Activated T-helper 1 cell treated with anti-CD3 and anti-CD28 coated beads, Interleukin-12 subunit alpha, Interleukin-12 subunit beta, Interleukin-2, Interleukin-4 antibody, amounts not matched to agents 30 ng/mL and 10 ng/mL and 1 ng/mL, durations not matched to agents 14 hours and 24 hours and 36 hours (primary cell): ENCODE measurements at regions not wholly inside any gene's neighbourhood (a gene's known extent, or its start where the extent isn't known, plus 50 kb on each side); places are given as distances from the start of the nearest gene placed in this dataset.
A peak's percentile ranks its signal among the peaks of the same experiment; 100 is the strongest.

Experiments used
- DNase-seq: peaks from one replicate; pipeline ENCODE4 v3.0.0; 2021; ENCODE audit warnings: low spot score
- H3K27ac Mint-ChIP-seq: one replicate; pipeline ENCODE4 v1.8.0; 2021; ENCODE audit warnings: mild to moderate bottlenecking, mixed read lengths
- H3K27me3 Mint-ChIP-seq: one replicate; pipeline ENCODE4 v1.8.0; 2022; ENCODE audit warnings: mild to moderate bottlenecking, moderate library complexity, mixed read lengths; ENCODE audit not compliant: insufficient read depth
- H3K36me3 Mint-ChIP-seq: one replicate; pipeline ENCODE4 v1.8.0; 2021; ENCODE audit warnings: low read depth, mixed read lengths
- H3K4me1 Mint-ChIP-seq: one replicate; pipeline ENCODE4 v1.8.0; 2021; ENCODE audit warnings: low read depth, mixed read lengths
- H3K4me3 Mint-ChIP-seq: one replicate; pipeline ENCODE4 v1.8.0; 2021; ENCODE audit warnings: mild to moderate bottlenecking, moderate library complexity, mixed read lengths
- H3K9me3 Mint-ChIP-seq: one replicate; pipeline ENCODE4 v1.8.0; 2021; ENCODE audit warnings: mixed read lengths
- intact Hi-C: fragments of 100-400 bp; cut with micrococcal nuclease; formaldehyde crosslinking; loops from one replicate; pipeline ENCODE4 v1.15.1; 2024

DNA sequence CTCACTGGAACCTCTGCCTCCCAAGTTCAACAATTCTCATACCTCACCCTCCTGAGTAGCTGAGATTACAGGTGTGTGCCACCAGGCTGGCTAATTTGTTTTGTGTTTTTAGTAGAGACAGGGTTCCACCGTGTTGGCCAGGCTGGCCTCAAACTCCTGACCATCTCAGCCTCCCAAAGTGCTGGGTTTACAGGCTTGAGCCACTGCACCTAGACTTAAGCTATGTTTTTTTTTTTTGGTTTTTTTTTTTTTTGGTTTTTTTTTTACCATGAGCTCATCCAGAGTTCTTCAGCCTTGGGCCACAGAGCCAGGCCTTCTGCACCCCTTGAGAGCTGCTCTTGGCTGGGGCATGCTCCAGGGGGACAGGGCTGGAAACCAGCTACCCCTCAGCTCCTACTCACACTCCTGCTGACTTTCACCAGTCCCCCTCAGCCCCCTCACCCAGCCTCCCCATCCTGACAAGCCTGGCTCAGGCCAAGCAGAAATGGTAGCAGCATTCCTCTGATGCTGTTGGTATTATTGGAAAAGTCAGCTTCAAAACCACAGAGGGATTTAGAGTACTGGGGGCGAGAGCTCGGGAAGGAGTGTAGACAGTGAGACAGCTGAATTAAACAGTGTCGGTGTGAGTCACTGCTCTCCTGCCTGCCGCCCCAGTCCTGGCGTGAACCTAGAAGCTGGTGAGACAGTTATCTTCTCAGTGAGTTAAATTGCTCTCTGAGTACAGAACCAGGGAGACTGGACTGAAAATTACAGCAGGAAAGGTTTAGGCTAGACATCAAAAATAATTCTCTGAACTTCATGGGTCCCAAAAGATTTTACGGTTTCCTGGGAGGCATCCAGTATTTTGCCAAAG is 63.7 kb downstream of the NAV1 start:
- no peaks in the 10 kb centered on the region for H3K27me3 Mint-ChIP-seq
- no peaks in the 10 kb centered on the region for H3K9me3 Mint-ChIP-seq
- no peak for DNase-seq
- no peaks in the 10 kb centered on the region for H3K36me3 Mint-ChIP-seq
- H3K4me1 Mint-ChIP-seq: no peaks in the 10 kb centered on the region
- no peak overlapping the region for H3K4me3 Mint-ChIP-seq
- intact Hi-C loops: no loop called here
- no peak overlapping the region for H3K27ac Mint-ChIP-seq

DNA sequence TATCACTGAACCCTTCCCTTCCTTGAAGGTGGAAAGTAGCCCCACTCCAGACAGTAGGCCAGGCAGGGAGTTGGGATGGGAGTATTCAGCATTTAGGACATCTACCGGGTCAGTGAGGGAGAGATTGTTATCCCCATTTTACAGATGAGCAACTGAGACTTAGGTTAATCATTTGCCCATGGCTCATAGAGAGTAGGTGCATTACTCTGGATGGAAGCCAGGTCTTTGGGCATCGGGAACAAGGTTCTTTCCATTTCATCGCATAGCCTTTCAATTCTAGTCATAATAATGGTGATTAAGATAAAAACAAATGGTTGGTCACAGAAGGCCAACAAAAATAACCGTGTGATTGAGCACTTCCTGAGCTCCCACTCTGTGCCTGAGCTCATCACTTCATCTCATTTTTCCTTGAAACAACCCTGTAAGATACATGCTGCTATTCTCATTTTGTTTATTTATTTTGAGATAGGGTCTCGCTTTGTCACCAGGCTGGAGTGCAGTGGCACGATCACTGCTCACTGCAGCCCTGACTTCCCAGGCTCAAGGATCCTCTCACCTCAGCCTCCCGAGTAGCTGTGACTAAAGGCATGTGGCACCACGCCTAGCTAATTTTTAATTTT is 64.8 kb downstream of the NAV1 start:
- Mint-ChIP-seq H3K4me1 (no peaks in the 10 kb centered on the region), H3K36me3 (no peaks in the 10 kb centered on the region), H3K27me3 (no peaks in the 10 kb centered on the region), H3K27ac (no peak overlapping the region), H3K9me3 (no peaks in the 10 kb centered on the region), H3K4me3 (no peak overlapping the region)
- DNase-seq: no peak
- intact Hi-C loops: no loop called here

DNA sequence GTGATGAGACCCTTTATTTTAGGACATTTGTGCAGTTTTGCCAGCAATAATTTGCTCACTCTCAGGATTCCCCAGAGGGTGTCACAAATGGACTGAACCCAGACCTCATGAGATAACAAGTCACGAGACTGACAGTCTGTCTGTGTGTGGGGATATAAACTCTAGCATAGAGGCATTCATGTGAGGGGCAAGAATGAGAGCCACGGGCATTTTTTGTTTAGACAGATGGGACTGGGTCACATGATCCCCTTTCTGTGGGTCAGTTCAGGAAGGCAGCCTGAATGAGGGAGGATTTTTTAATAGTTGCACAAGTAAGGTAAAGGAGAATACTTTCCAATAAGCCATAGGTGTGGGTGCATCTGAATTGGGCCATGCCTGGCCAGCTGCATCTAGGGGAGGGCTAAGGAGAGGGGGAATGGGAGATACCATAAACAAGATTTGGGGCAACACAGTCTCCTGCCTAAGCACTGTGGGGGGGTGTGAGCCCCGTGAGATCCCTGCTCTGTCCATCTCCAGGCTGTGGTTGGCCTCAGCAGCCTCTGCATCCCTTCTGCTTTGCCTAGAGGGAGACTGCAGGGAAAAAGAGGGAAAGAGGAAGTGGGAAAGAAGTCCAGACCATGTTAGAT is 66.6 kb downstream of the NAV1 start:
- H3K4me1 Mint-ChIP-seq: no peaks in the 10 kb centered on the region
- H3K9me3 Mint-ChIP-seq: no peaks in the 10 kb centered on the region
- H3K36me3 Mint-ChIP-seq: no peaks in the 10 kb centered on the region
- no peak overlapping the region for H3K4me3 Mint-ChIP-seq
- intact Hi-C loops: no loop called here
- no peak for DNase-seq
- no peaks in the 10 kb centered on the region for H3K27me3 Mint-ChIP-seq
- peak overlapping the region; percentile 20 for H3K27ac Mint-ChIP-seq

DNA sequence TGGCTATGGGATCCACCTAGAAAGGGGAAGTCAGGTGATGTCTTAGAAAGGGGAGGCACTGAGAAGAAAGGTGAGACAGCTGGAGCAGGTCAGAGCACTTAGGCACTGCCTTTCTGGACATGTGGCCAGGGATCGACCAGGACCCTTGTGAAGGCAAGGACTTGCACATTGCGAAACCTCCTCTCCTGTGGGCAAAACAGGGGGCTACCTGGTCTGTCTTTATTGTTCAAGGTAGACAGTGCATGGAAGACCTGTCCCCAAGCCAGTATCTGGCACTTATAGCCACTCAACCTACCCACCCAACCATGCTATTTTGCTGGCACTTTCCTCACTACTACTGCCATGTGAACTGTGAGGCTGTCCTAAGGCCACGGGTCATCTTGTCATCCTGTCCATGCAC is 67.2 kb downstream of the NAV1 start:
- DNase-seq: no peak
- intact Hi-C loops: no loop called here
- no peaks in the 10 kb centered on the region for H3K4me1 Mint-ChIP-seq
- no peak overlapping the region for H3K27ac Mint-ChIP-seq
- H3K27me3 Mint-ChIP-seq: no peaks in the 10 kb centered on the region
- H3K4me3 Mint-ChIP-seq: no peak overlapping the region
- no peaks in the 10 kb centered on the region for H3K36me3 Mint-ChIP-seq
- no peaks in the 10 kb centered on the region for H3K9me3 Mint-ChIP-seq

DNA sequence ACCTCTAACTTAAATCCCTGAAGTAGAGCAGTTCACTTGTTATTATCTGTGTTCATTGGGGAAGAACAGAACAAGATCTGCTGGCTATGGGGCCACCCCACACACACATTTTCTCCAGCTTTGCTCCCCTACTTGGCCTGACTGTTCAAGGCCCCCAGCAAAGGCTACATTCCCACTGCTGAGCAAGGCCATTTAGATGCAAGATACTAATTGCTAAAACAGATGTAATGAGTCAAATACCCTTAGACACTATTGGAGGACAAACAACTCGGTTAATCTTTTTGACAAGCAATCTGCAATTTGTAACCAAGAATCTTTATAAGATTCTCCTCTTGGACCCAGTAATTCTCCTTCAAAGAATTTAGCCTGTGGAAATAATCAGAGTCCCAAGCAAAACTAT is 67.7 kb downstream of the NAV1 start:
- Mint-ChIP-seq H3K4me1 (no peaks in the 10 kb centered on the region), H3K27me3 (no peaks in the 10 kb centered on the region), H3K36me3 (no peaks in the 10 kb centered on the region), H3K9me3 (no peaks in the 10 kb centered on the region), H3K4me3 (no peak overlapping the region), H3K27ac (no peak overlapping the region)
- intact Hi-C loops: no loop called here
- DNase-seq: no peak

DNA sequence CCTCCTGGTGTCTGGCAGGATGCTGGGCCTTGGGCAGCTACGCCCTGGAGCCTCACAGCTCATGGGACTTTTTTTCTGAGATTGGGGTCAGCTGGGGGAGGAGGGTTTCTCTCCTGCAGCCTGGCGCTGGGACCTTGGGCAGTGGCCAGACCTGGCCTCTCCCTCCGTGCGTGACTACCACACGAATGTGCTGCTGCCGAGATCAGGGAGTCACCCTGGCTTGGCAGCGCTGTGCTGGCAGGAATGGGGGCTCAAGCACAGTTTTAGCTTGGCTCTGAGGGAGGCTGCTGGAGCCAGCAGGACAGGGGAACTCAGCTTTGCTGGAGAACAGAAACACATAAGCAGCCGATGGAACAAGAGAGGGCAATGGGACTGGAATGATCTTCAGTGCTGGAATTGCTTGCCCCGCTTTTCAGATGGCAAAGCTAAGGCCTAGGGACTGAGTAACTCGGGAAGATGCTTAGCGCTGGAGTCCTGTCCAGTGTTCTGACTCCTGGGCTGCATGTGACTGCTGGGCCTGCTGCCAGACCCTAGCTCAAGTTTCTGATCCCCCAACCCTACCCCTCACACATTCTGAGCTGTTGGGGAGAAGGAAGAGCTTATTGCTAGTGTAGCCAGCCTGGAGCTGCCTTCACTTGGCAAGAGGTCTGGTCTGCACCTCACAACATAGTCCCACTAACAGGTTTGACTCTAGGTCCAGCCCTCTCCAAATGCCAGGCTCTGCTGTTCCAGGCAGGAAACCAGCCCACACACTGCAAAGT is 69.9 kb downstream of the NAV1 start:
- Mint-ChIP-seq H3K27me3 (no peaks in the 10 kb centered on the region), H3K9me3 (no peaks in the 10 kb centered on the region), H3K4me1 (no peaks in the 10 kb centered on the region), H3K4me3 (no peak overlapping the region), H3K27ac (no peak overlapping the region), H3K36me3 (no peaks in the 10 kb centered on the region)
- intact Hi-C loops: no loop called here
- no peak for DNase-seq

DNA sequence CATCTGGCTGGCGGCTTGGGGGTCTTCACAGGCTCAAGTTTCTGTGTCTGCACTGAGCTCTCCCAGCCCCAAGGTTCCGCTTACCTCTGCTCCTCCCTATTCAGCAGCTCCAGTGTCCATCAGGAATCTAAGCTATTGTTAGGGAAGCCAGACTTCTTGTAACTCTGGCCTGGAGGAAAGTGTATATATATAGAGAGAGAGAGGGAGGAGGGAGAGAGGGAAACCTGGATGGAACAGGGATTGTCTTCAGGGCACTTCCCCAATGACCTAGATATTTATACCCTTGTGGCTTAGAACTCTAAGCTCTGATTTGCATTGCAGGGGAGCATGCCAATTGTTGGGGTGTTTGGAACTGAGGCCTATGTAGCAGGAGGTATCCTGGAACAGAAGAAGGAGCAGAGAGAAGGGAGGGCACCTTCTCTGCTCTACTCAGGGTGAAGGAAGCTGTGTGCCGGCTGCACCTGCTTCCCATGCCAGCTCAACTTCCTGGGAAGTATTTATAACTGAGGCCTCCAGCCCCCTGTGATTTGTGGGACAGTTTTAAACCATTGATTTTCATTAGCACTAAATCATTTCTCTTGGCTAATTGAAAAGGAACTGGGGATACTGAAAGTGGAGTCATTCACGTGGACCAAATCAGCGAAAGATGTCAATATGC is 70.9 kb downstream of the NAV1 start:
- Mint-ChIP-seq H3K27me3 (no peaks in the 10 kb centered on the region), H3K27ac (no peak overlapping the region), H3K36me3 (no peaks in the 10 kb centered on the region), H3K4me3 (no peak overlapping the region), H3K4me1 (no peaks in the 10 kb centered on the region), H3K9me3 (no peaks in the 10 kb centered on the region)
- intact Hi-C loops: no loop called here
- no peak for DNase-seq

DNA sequence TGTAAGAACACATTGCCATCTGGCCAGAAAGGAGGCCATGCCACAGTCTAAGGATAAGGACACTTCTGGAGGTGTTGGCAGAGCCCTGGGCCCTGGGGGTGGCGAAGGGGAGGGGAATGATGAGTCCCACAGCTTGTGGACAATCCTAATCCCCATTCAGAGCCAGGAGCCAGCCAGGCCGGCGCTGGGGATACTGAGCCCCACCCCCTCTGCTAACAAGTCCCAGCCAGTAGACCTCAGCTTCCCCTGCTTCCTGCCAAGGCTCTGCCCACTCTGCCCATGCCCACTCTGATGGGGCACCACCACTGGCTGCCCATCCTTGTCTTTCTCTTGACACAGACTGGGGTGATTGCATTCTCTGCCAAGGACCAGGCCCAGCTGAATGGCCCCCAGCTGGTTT is 71.9 kb downstream of the NAV1 start:
- intact Hi-C loops: no loop called here
- no peak overlapping the region for H3K4me3 Mint-ChIP-seq
- no peaks in the 10 kb centered on the region for H3K4me1 Mint-ChIP-seq
- no peaks in the 10 kb centered on the region for H3K36me3 Mint-ChIP-seq
- no peak for DNase-seq
- no peak overlapping the region for H3K27ac Mint-ChIP-seq
- peaks cover 2% of the 10 kb centered on the region for H3K27me3 Mint-ChIP-seq
- no peaks in the 10 kb centered on the region for H3K9me3 Mint-ChIP-seq

DNA sequence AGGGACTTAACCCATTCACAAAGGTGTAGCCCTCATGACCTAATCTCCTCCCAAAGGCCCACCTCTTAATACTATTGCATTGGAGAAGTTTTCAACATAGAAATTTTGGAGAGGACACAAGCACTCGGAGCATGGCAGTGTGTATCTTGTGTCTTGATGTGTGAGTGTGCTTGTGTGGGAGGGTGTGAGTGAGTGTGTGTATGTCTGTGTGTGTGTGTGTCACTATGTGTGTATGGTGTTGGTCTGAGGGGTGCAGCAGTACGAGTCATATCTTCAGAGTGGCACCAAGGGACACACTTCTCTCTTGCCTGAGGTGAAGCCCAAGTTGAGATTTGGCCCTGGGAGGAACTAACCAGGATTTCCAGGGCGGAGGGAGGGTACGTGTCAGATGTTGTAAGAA is 73.7 kb downstream of the NAV1 start:
- intact Hi-C loops: no loop called here
- no peaks in the 10 kb centered on the region for H3K4me1 Mint-ChIP-seq
- H3K9me3 Mint-ChIP-seq: no peaks in the 10 kb centered on the region
- H3K27ac Mint-ChIP-seq: no peak overlapping the region
- no peak overlapping the region for H3K4me3 Mint-ChIP-seq
- no peaks in the 10 kb centered on the region for H3K36me3 Mint-ChIP-seq
- DNase-seq: no peak
- peaks cover 2% of the 10 kb centered on the region for H3K27me3 Mint-ChIP-seq

DNA sequence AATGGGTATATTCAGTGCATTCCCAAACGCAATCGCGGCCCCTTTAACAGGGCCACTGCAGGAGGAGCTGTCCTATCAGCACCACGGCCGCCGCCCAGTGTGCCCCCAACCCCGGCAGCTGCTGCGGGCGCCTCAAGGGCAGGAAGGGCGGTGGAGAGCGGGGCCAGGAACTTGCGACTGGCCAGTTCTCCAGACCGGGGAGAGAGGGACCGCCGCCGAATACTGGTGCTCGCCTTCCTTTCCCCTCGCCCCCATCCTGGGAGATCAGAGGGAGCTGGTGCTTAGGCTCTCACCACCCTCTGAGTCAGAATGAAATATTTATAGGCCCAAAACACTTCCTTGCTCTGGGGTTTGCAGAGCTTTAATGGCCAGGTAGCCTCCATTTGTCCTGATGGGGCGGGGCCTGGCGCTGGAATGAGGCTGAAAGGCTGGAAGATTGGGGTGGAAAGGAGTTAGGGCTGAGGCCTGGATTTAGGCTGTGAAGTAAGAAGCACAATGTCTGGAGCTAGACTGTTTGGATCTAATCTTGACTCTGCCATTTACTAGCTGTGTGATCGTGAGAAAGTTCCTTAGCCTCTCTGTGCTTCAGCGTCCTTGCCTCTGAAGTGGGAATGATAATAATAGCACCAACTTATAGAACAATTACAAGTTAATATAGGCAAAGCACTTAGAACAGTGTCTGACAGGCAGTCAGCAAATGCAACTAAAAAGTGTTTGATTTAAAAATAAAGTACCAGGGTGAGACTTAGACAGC is 75.5 kb downstream of the NAV1 start:
- no peaks in the 10 kb centered on the region for H3K4me1 Mint-ChIP-seq
- H3K27me3 Mint-ChIP-seq: peaks cover 2% of the 10 kb centered on the region
- H3K4me3 Mint-ChIP-seq: no peak overlapping the region
- no peak overlapping the region for H3K27ac Mint-ChIP-seq
- no peaks in the 10 kb centered on the region for H3K36me3 Mint-ChIP-seq
- no peak for DNase-seq
- intact Hi-C loops: no loop called here
- H3K9me3 Mint-ChIP-seq: no peaks in the 10 kb centered on the region

DNA sequence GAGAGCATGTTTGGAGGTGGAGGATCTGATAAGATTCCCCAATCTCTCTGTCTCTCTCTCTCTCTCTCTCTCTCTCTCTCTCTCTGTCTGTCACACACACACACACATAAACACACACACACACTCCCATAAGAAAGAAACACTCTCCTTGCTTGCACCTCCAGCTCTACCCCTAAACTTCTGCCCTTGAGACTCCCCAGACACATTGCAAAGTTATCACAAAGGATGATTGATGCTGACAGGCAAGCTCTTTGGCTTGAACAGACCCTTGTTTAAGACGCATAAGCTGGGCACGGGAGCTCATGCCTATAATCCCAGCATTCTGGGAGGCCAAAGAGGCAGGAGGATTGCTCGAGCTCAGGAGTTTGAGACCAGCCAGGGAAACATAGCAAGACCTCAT is 78.2 kb downstream of the NAV1 start:
- intact Hi-C loops: no loop called here

DNA sequence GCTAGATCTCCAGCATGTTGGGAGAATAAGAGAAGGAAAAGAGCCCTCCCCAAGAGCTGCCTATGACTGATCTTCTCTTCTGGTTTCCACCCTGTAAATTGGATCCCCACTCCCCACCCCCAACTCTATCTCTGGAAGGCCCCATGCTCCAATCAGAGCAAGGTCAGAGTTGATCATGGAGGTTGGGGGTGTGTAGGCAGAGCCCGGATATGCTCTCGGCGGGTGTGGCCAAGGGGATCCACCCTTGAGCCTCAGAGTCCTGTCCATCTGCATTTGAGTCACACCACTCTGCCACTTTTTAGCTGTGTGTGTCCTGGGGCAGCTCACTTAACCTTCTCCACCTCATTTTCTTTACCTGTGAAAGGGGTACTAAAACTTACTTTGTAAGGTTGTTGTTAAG is 79.5 kb downstream of the NAV1 start:
- no peak overlapping the region for H3K4me3 Mint-ChIP-seq
- intact Hi-C loops: no loop called here
- H3K4me1 Mint-ChIP-seq: no peaks in the 10 kb centered on the region
- H3K27ac Mint-ChIP-seq: no peak overlapping the region
- H3K9me3 Mint-ChIP-seq: no peaks in the 10 kb centered on the region
- no peaks in the 10 kb centered on the region for H3K36me3 Mint-ChIP-seq
- peaks cover 2% of the 10 kb centered on the region for H3K27me3 Mint-ChIP-seq
- no peak for DNase-seq

More for the DNA sequence above, 78.2 kb downstream of the NAV1 start:
- Mint-ChIP-seq H3K4me3 (no peak overlapping the region), H3K27ac (no peak overlapping the region), H3K4me1 (no peaks in the 10 kb centered on the region), H3K27me3 (peaks cover 2% of the 10 kb centered on the region), H3K36me3 (no peaks in the 10 kb centered on the region), H3K9me3 (no peaks in the 10 kb centered on the region)
- DNase-seq: no peak
